HepG2 (cell line): ENCODE measurements at regions not wholly inside any gene's neighbourhood (a gene's known extent, or its start where the extent isn't known, plus 50 kb on each side); places are given as distances from the start of the nearest gene placed in this dataset.

Experiments used
- ARID4A ChIP-seq: sonication (generic); formaldehyde crosslinking; IDR thresholded peaks from 2 replicates; pipeline ENCODE4 v1.5.0; 2020; ENCODE audit warnings: mild to moderate bottlenecking, missing genetic modification reagents, borderline replicate concordance
- ARNT ChIP-seq: fragments of 450-650 bp; IDR thresholded peaks from 2 replicates; pipeline ENCODE4 v1.6.1; 2017
- FOXJ3 ChIP-seq: sonication (generic); formaldehyde crosslinking; IDR thresholded peaks from 2 replicates; pipeline ENCODE4 v1.4.0; 2020; ENCODE audit warnings: missing genetic modification reagents, mild to moderate bottlenecking, borderline replicate concordance
- GATA4 ChIP-seq: sonication (generic); IDR thresholded peaks from 2 replicates; pipeline ENCODE4 v1.6.1; 2016; ENCODE audit warnings: antibody characterized with exemption, low read depth, borderline replicate concordance
- KDM2A ChIP-seq: sonication (generic); formaldehyde crosslinking; IDR thresholded peaks from 2 replicates; pipeline ENCODE4 v1.4.0; 2020; ENCODE audit warnings: low read depth, missing genetic modification reagents, borderline replicate concordance
- MXD1 ChIP-seq: sonication (generic); formaldehyde crosslinking; IDR thresholded peaks from 2 replicates; pipeline ENCODE4 v1.4.0; 2020; ENCODE audit warnings: mild to moderate bottlenecking, missing genetic modification reagents
- PPARG ChIP-seq: conservative IDR thresholded peaks from 2 replicates; pipeline ENCODE4 v1.6.1; 2016; ENCODE audit warnings: missing biosample characterization, missing genetic modification reagents
- SETDB1 ChIP-seq: sonication (generic); formaldehyde crosslinking; IDR thresholded peaks from 2 replicates; pipeline ENCODE4 v1.5.1; 2020; ENCODE audit warnings: missing genetic modification reagents, mild to moderate bottlenecking, borderline replicate concordance
- SOX5 ChIP-seq: IDR thresholded peaks from 2 replicates; pipeline ENCODE4 v1.6.1; 2016; ENCODE audit warnings: borderline replicate concordance
- ZFP36L1 ChIP-seq: sonication (generic); formaldehyde crosslinking; IDR thresholded peaks from 2 replicates; pipeline ENCODE4 v1.8.0; 2022; ENCODE audit warnings: mild to moderate bottlenecking, missing genetic modification reagents, moderate library complexity
- ZMAT5 ChIP-seq: sonication (generic); formaldehyde crosslinking; IDR thresholded peaks from 2 replicates; pipeline ENCODE4 v1.5.0; 2020; ENCODE audit warnings: mild to moderate bottlenecking, low read depth, missing genetic modification reagents, borderline replicate concordance
- ZNF124 ChIP-seq: sonication (generic); formaldehyde crosslinking; IDR thresholded peaks from 2 replicates; pipeline ENCODE4 v1.4.0; 2020; ENCODE audit warnings: missing genetic modification reagents
- ZNF451 ChIP-seq: sonication (generic); formaldehyde crosslinking; IDR thresholded peaks from 2 replicates; pipeline ENCODE4 v1.5.0; 2020; ENCODE audit warnings: mild to moderate bottlenecking, missing genetic modification reagents
- ZNF512B ChIP-seq: sonication (generic); formaldehyde crosslinking; IDR thresholded peaks from 2 replicates; pipeline ENCODE4 v1.5.1; 2020; ENCODE audit warnings: missing genetic modification reagents, mild to moderate bottlenecking, borderline replicate concordance
- ZNF580 ChIP-seq: IDR thresholded peaks from 2 replicates; pipeline ENCODE4 v1.6.1; 2016; ENCODE audit warnings: low read depth, borderline replicate concordance
- ZNF616 ChIP-seq: sonication (generic); formaldehyde crosslinking; IDR thresholded peaks from 2 replicates; pipeline ENCODE4 v1.5.0; 2020; ENCODE audit warnings: low read depth, mild to moderate bottlenecking, missing genetic modification reagents
- ZNF746 ChIP-seq: sonication (generic); formaldehyde crosslinking; IDR thresholded peaks from 2 replicates; pipeline ENCODE4 v1.8.0; 2022; ENCODE audit warnings: mild to moderate bottlenecking, missing genetic modification reagents
- ZNF776 ChIP-seq: sonication (generic); formaldehyde crosslinking; IDR thresholded peaks from 2 replicates; pipeline ENCODE4 v1.4.0; 2020; ENCODE audit warnings: mild to moderate bottlenecking, missing genetic modification reagents
- ZNF83 ChIP-seq: sonication (generic); formaldehyde crosslinking; IDR thresholded peaks from 2 replicates; pipeline ENCODE4 v1.4.0; 2020; ENCODE audit warnings: missing genetic modification reagents, mild to moderate bottlenecking, borderline replicate concordance
- ZNF841 ChIP-seq: sonication (generic); formaldehyde crosslinking; IDR thresholded peaks from 2 replicates; pipeline ENCODE4 v1.8.1; 2023; ENCODE audit warnings: missing genetic modification reagents, borderline replicate concordance
- ZUFSP ChIP-seq: sonication (generic); formaldehyde crosslinking; IDR thresholded peaks from 2 replicates; pipeline ENCODE4 v1.9.0; 2021; ENCODE audit warnings: missing genetic modification reagents, mild to moderate bottlenecking, borderline replicate concordance

GRCh38 chr9:73023025-73023541 is 70.2 kb upstream of the ALDH1A1 start (continued):
- no peak for TF ChIP-seq ARID4A (CRISPR knock-in tag)
- peak; percentile 23; the same call in 1 of the 2 replicates for TF ChIP-seq PPARG (CRISPR knock-in tag)
- no peak for TF ChIP-seq ZFP36L1
- TF ChIP-seq ZNF512B (CRISPR knock-in tag): no peak
- no peak for TF ChIP-seq MXD1
- TF ChIP-seq ZUFSP (CRISPR knock-in tag): no peak
- TF ChIP-seq ZNF841: no peak
- TF ChIP-seq ZNF451 (CRISPR knock-in tag): no peak
- TF ChIP-seq ZNF580 (CRISPR knock-in tag): 0 out of 2 replicates have a peak, but pooled peaks have one; percentile 38
- TF ChIP-seq ARNT: no peak
- TF ChIP-seq ZNF776 (CRISPR knock-in tag): no peak
- TF ChIP-seq KDM2A (CRISPR knock-in tag): no peak
- TF ChIP-seq SOX5: no peak; the same call in 1 of the 2 replicates
- TF ChIP-seq ZNF746 (CRISPR knock-in tag): no peak
- no peak for TF ChIP-seq SETDB1 (CRISPR knock-in tag)
- TF ChIP-seq GATA4: no peak
- 0 out of 2 replicates have a peak, but pooled peaks have one; percentile 45 for TF ChIP-seq FOXJ3 (CRISPR knock-in tag)
- no peak for TF ChIP-seq ZNF83 (CRISPR knock-in tag)
- TF ChIP-seq ZMAT5 (CRISPR knock-in tag): no peak
- no peak for TF ChIP-seq ZNF616 (CRISPR knock-in tag)
- TF ChIP-seq ZNF124: no peak
